GM13976 (cell line): ENCODE measurements at regions not wholly inside any gene's neighbourhood (a gene's known extent, or its start where the extent isn't known, plus 50 kb on each side); places are given as distances from the start of the nearest gene placed in this dataset.

Experiments
- DNase-seq: peaks from one replicate; pipeline ENCODE4 v3.0.0; 2012; ENCODE audit warnings: low spot score
- CTCF ChIP-seq: IDR thresholded peaks from 2 replicates; pipeline ENCODE4 v1.5.1; 2012; ENCODE audit warnings: borderline replicate concordance, mild to moderate bottlenecking; ENCODE audit not compliant: insufficient read depth; ENCODE audit errors: extremely low read depth, missing control alignments, control extremely low read depth
- in situ Hi-C: fragments of 300-500 bp; cut with MboI; formaldehyde crosslinking; loops from one replicate; pipeline ENCODE4 v1.12.0; 2022; ENCODE audit warnings: low sequenced_read_pairs, mixed read lengths, inconsistent platforms; ENCODE audit not compliant: unreplicated experiment

- DNase-seq, result no peak
- in situ Hi-C loops, result no loop called here
- no peak for TF ChIP-seq CTCF
Observed at GRCh38 chr5:98690002-98690401, 83.5 kb upstream of the RGMB start.

- no peak for TF ChIP-seq CTCF
- no peak for DNase-seq
- in situ Hi-C loops, result no loop called here
Observed at GRCh38 chr5:98694902-98695301, 78.6 kb upstream of the RGMB start.

- in situ Hi-C loops, result no loop called here
- TF ChIP-seq CTCF, result no peak
- no peak for DNase-seq
Observed at GRCh38 chr5:98698359-98698758, 75.1 kb upstream of the RGMB start.

- no peak for TF ChIP-seq CTCF
- in situ Hi-C loops, result no loop called here
- DNase-seq, result no peak
Observed at GRCh38 chr5:98700730-98701129, 72.7 kb upstream of the RGMB start.

GRCh38 chr5:98705841-98706240, 67.6 kb upstream of the RGMB start:
- DNase-seq, result no peak
- in situ Hi-C loops, result no loop called here
- TF ChIP-seq CTCF, result no peak

GRCh38 chr5:98709681-98710080, 63.8 kb upstream of the RGMB start:
- in situ Hi-C loops, result no loop called here
- no peak for TF ChIP-seq CTCF

GRCh38 chr5:98713027-98713426, 60.4 kb upstream of the RGMB start:
- in situ Hi-C loops, result no loop called here
- no peak for DNase-seq
- no peak for TF ChIP-seq CTCF

More at GRCh38 chr5:98709681-98710080, 63.8 kb upstream of the RGMB start:
- DNase-seq, result no peak
